Neural cell (in vitro differentiated cells): ENCODE measurements at regions not wholly inside any gene's neighbourhood (a gene's known extent, or its start where the extent isn't known, plus 50 kb on each side); places are given as distances from the start of the nearest gene placed in this dataset.

Source experiments
- H2AFZ ChIP-seq: fragments of 200-600, 300-800 bp; sonication (generic), shearing (Covaris generic); 2 replicates; pipeline ENCODE4 v1.6.0; 2014; ENCODE audit warnings: low read depth, mild to moderate bottlenecking, antibody characterized with exemption, low read length, moderate library complexity
- H3F3A ChIP-seq: fragments of 200-600 bp; shearing (Covaris generic); 2 replicates; pipeline ENCODE4 v1.6.1; 2016; ENCODE audit warnings: mild to moderate bottlenecking, moderate library complexity, mixed read lengths, antibody characterized with exemption, low read length; ENCODE audit not compliant: insufficient read depth, poor library complexity, severe bottlenecking
- H3K27ac ChIP-seq: fragments of 200-600, 300-800 bp; sonication (generic), shearing (Covaris generic); 2 replicates; pipeline ENCODE4 v1.5.1; 2014; ENCODE audit warnings: mild to moderate bottlenecking, low read length, moderate library complexity
- H3K27me3 ChIP-seq: fragments of 300-800, 200-600 bp; sonication (generic), shearing (Covaris generic); 2 replicates; pipeline ENCODE4 v1.6.0; 2014; ENCODE audit warnings: mild to moderate bottlenecking, low read depth, low read length, moderate library complexity; ENCODE audit not compliant: insufficient read depth
- H3K36me3 ChIP-seq: fragments of 300-800, 200-600 bp; sonication (generic), shearing (Covaris generic); 2 replicates; pipeline ENCODE4 v1.5.1; 2014; ENCODE audit warnings: mild to moderate bottlenecking, antibody characterized with exemption, low read length, moderate library complexity; ENCODE audit not compliant: insufficient read depth
- H3K4me2 ChIP-seq: fragments of 300-800, 200-600 bp; sonication (generic), shearing (Covaris generic); 2 replicates; pipeline ENCODE4 v1.6.0; 2014; ENCODE audit warnings: mild to moderate bottlenecking, low read length
- H3K4me3 ChIP-seq: fragments of 300-800, 200-600 bp; sonication (generic), shearing (Covaris generic); 2 replicates; pipeline ENCODE4 v1.5.1; 2014; ENCODE audit warnings: mild to moderate bottlenecking, low read length, moderate library complexity
- H3K79me2 ChIP-seq: fragments of 200-600 bp; shearing (Covaris generic); replicated peaks from 2 replicates; pipeline ENCODE4 v1.6.0; 2014; ENCODE audit warnings: mild to moderate bottlenecking, low read length, moderate library complexity; ENCODE audit not compliant: insufficient read depth
- H3K9ac ChIP-seq: fragments of 300-800, 200-600 bp; sonication (generic), shearing (Covaris generic); 2 replicates; pipeline ENCODE4 v1.6.1; 2016; ENCODE audit warnings: mild to moderate bottlenecking, low read length, mixed read lengths
- H3K9me2 ChIP-seq: fragments of 200-600 bp; shearing (Covaris generic); 2 replicates; pipeline ENCODE4 v1.6.1; 2016; ENCODE audit warnings: mild to moderate bottlenecking, low read length, mixed read lengths; ENCODE audit not compliant: insufficient read depth
- H3K9me3 ChIP-seq: fragments of 200-600, 300-800 bp; sonication (generic), shearing (Covaris generic); 2 replicates; pipeline ENCODE4 v1.6.1; 2016; ENCODE audit warnings: mild to moderate bottlenecking, mixed run types, low read length, moderate library complexity, mixed read lengths
- H4K20me1 ChIP-seq: fragments of 200-600 bp; shearing (Covaris generic); 2 replicates; pipeline ENCODE4 v1.6.1; 2016; ENCODE audit warnings: mild to moderate bottlenecking, mixed run types; ENCODE audit not compliant: insufficient read depth
- CTCF ChIP-seq: fragments of 450-650 bp; IDR thresholded peaks from 2 replicates; pipeline ENCODE4 v1.5.1; 2014; ENCODE audit warnings: antibody characterized with exemption, mild to moderate bottlenecking, moderate library complexity; ENCODE audit not compliant: poor library complexity, severe bottlenecking
- EP300 ChIP-seq: fragments of 450-650 bp; conservative IDR thresholded peaks from 2 replicates; pipeline ENCODE4 v1.6.1; 2014; ENCODE audit warnings: antibody characterized with exemption, mild to moderate bottlenecking, moderate library complexity; ENCODE audit not compliant: poor library complexity, severe bottlenecking
- EZH2 ChIP-seq: fragments of 200-600, 300-800 bp; shearing (Covaris generic), sonication (generic); IDR thresholded peaks from 2 replicates; pipeline ENCODE4 v1.6.1; 2014; ENCODE audit warnings: antibody characterized with exemption, low read length, borderline replicate concordance, mild to moderate bottlenecking; ENCODE audit not compliant: insufficient read depth, poor library complexity, severe bottlenecking
- MXI1 ChIP-seq: fragments of 450-650 bp; conservative IDR thresholded peaks from 2 replicates; pipeline ENCODE4 v1.6.1; 2014; ENCODE audit warnings: antibody characterized with exemption, mild to moderate bottlenecking; ENCODE audit not compliant: poor library complexity, severe bottlenecking
- POLR2AphosphoS5 ChIP-seq: IDR thresholded peaks from 2 replicates; pipeline ENCODE4 v1.6.1; 2012
- RAD21 ChIP-seq: fragments of 450-650 bp; conservative IDR thresholded peaks from 2 replicates; pipeline ENCODE4 v1.6.1; 2014; ENCODE audit warnings: antibody characterized with exemption, mild to moderate bottlenecking, moderate library complexity
- REST ChIP-seq: IDR thresholded peaks from 2 replicates; pipeline ENCODE4 v1.6.1; 2012; ENCODE audit warnings: borderline replicate concordance
- SMC3 ChIP-seq: fragments of 450-650 bp; conservative IDR thresholded peaks from 2 replicates; pipeline ENCODE4 v1.6.1; 2014; ENCODE audit warnings: antibody characterized with exemption, mild to moderate bottlenecking, moderate library complexity; ENCODE audit not compliant: poor library complexity
- TAF1 ChIP-seq: IDR thresholded peaks from 2 replicates; pipeline ENCODE4 v1.6.1; 2012; ENCODE audit warnings: low read depth

GRCh38 chr1:175833951-175834350 lies 90.6 kb upstream of the TNR start:
- Histone ChIP-seq H3F3A (no peaks in the 10 kb centered on the region), H3K27ac (no peak overlapping the region), H3K79me2 (no peaks in the 10 kb centered on the region), H3K9me2 (no peaks in the 10 kb centered on the region), H3K4me2 (no peak overlapping the region), H3K27me3 (no peaks in the 10 kb centered on the region), H2AFZ (no peak overlapping the region), H3K9me3 (no peaks in the 10 kb centered on the region), H3K9ac (no peak overlapping the region), H4K20me1 (no peaks in the 10 kb centered on the region), H3K4me3 (no peak overlapping the region), H3K36me3 (no peaks in the 10 kb centered on the region)
- TF ChIP-seq SMC3, result no peak
- TF ChIP-seq RAD21, result no peak
- TF ChIP-seq TAF1, result no peak
- no peak for TF ChIP-seq POLR2AphosphoS5
- TF ChIP-seq EZH2, result no peak
- no peak for TF ChIP-seq CTCF

GRCh38 chr1:175833502-175833901 lies 90.1 kb upstream of the TNR start:
- Histone ChIP-seq H3K4me2 (no peak overlapping the region), H3F3A (no peaks in the 10 kb centered on the region), H3K27me3 (no peaks in the 10 kb centered on the region)

More at GRCh38 chr1:175833502-175833901, 90.1 kb upstream of the TNR start:
- Histone ChIP-seq H3K36me3 (no peaks in the 10 kb centered on the region), H3K79me2 (no peaks in the 10 kb centered on the region), H4K20me1 (no peaks in the 10 kb centered on the region), H3K27ac (no peak overlapping the region), H3K9me2 (no peaks in the 10 kb centered on the region), H3K9me3 (no peaks in the 10 kb centered on the region), H2AFZ (no peak overlapping the region), H3K9ac (no peak overlapping the region), H3K4me3 (no peak overlapping the region)
- TF ChIP-seq EZH2 (no peak), EP300 (no peak), CTCF (no peak), REST (no peak), TAF1 (no peak), POLR2AphosphoS5 (no peak), RAD21 (no peak), MXI1 (no peak), SMC3 (no peak)
